D341Med (cell line): ENCODE measurements at regions not wholly inside any gene's neighbourhood (a gene's known extent, or its start where the extent isn't known, plus 50 kb on each side); places are given as distances from the start of the nearest gene placed in this dataset.
"Not testable (repeated sequence)": the region's sequence is repeated elsewhere in the genome, so short reads cannot be mapped to it uniquely, and the experiment has no call there.

Experiments used
- DNase-seq: peaks from one replicate; pipeline ENCODE4 v3.0.0; 2012; ENCODE audit warnings: low spot score

DNA sequence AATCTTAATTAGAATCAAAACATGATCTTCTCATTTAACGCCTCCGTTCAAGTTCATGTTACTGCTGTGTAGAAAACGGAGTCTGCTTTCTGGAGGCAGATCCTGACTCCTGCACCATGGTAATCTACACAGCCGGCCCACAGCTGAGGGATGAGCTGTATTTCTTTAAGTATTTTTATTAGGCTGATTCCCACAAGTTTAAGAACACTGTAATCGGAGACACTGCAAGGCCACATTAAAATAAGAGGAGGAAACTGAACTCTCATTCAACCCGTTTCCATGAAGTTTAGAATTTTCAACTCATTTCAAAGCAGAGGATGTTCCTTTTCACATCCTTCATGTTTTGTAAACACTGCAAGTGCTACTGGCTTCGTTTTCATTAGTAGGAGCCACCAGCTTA is 372.2 kb downstream of the NFIB start:
- DNase-seq, result no peak

DNA sequence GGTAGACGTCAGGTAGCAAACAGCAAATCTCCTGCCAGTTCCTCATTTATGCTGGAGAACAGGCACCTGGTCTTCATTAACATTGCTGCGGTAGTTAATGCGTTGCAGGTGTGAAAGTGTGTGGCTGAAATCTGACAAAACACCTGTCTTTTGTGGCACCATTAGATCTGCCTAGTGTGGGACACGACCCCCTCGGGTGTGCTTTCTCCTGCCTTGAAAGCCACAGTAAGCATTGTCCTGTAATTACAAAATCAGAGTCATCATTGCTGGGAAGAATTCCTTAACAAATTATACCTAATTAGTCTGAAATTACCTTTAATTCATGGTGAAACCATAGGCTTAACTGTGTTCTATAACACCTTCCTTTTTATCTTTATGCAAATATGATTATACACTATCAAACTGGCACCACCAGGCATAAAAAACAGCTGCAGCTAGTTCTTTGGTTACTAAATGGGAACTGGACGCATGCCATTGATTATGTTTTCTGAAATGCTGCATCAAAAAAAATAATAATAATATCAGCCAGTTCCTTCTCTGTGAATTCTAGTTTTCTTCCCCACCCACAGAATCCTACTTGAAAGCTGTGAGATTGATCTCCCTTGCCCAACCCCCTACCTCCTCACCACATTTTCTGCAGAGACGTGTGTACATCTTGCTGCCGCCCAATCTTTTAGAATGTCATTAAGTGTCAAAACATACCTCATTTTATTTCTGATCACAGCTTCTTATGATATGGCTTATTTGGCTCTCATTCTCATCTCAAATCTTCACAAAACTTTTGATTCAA is 374.0 kb downstream of the NFIB start:
- no peak for DNase-seq

GRCh38 chr9:13939134-13939533 is 374.8 kb downstream of the NFIB start:
- no peak for DNase-seq

GRCh38 chr9:13934416-13934815 is 379.5 kb downstream of the NFIB start:
- DNase-seq, result no peak

GRCh38 chr9:13933268-13933656 is 380.7 kb downstream of the NFIB start:
- DNase-seq, result no peak

DNA sequence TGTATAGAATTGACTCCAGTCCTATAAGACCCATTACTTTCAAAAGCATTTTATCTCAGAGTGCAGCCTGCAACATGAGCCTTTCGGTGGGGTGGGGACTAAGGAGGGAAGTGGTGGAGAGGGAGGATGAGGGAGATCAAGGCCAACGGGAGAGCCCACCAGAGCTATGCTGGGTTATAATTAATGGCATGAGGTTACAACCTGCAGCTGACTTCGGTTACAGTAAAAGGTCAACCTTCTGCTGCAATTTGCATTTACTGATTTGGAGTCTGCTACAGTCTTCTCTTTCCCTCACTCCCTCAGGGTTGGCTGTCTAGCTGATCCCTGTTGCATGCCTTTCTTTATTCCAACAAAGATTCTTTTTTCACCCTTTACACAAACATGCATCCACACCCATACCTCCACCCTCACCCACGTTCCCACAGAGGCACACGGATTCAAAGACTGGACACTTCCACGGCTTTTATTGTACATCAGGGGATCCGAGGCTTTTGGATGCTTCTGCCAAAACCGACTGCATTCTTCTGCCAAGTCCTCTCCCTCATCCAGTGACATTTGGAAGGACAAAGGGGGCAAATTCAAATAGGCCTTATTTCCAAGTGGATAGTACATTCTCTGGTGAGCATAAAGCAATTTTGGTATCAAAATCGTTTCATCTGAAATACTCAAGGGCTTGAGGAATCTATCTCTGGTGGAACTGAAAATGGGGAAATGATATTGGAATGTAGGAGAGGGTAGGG is 381.2 kb downstream of the NFIB start:
- DNase-seq, result no peak

DNA sequence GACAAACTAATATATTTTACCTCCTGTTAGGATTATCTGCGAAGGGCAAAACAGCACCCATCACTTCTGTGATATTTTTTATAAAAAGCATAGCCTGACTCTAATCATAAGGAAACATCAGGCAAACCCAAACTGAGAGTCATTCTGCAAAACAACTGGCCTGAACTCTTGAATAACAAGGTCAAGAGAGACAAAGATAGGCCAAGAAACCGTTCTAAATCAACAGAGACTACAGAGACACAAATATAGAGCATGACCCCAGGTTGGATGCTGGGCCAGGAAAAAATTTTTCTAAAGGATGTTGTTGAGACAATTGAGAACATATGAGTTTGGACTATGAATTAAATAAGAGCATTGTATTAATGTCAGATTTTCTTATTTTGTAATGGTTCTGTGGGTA is 384.9 kb downstream of the NFIB start:
- DNase-seq, result no peak

DNA sequence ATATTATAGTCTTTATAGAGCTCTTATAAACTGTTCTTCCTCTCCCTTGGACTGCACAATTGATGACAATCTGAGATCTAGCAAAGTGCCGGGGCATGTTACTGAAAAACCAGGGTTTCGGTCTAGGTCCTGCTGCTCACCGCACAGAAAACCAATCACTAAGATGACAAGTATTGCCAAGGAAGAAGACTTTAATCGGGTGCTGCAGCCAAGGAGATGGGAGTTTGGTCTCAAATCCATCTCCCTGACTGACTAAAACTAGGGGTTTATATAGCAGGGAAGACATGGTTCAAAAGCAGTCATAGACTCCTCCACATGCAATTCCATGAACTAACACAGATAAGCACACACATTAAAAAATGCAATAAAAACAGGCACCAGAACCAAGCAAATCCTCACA is 390.6 kb downstream of the NFIB start:
- no peak for DNase-seq

DNA sequence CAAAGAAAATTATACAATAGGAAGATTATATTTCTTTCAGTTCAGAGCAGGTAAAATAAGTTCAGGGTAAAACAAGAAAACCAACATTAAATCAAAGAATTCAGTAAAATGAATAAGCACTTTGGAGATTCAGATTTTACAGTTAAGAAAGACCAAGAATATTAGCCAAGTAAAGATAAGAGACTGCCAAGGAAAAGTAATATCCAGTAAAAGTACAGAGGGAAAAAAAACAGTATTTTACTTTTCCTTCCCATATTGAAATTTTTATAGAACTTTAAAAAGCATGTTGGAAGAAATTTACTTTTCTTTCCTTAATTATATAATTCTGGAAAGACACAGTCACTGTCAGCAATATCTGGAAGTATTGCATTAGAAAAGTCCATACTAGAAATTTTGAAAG is 393.4 kb downstream of the NFIB start:
- no peak for DNase-seq

DNA sequence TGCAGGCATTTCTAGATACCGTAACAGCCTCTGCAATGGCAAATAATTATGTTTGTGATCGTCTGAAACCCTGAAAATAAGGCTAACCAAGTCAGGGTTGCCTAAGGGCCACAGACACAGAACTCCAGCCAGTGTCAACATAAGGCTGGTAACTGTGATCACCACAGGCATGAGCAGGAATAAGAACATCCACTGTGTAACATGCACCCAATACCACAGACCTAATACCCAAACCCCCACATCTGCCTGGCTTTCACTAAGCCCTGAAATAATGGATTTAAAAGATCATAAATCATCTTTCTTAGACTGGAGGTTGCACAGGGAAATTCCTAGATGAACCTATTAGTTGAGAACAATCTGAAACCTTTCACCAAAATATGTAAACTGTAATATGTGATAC is 394.5 kb downstream of the NFIB start:
- no peak for DNase-seq

DNA sequence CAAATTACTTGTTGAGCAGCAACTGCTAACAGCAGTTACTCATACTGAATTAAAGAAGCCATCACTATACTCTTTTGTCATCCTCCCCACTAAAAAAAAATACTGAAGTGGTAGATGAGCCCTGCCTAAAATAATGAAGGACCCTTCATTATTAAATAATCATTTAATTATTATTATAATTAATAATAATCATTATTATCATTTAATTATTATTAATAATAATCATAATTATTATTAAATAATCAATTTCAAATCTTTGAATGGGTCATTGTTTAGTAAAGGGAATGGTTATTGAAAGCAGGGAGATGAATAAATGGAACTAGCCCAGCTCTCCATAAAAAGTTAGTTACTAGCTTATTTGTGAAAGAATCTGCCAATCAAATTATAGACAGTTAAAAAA is 396.4 kb downstream of the NFIB start:
- no peak for DNase-seq

DNA sequence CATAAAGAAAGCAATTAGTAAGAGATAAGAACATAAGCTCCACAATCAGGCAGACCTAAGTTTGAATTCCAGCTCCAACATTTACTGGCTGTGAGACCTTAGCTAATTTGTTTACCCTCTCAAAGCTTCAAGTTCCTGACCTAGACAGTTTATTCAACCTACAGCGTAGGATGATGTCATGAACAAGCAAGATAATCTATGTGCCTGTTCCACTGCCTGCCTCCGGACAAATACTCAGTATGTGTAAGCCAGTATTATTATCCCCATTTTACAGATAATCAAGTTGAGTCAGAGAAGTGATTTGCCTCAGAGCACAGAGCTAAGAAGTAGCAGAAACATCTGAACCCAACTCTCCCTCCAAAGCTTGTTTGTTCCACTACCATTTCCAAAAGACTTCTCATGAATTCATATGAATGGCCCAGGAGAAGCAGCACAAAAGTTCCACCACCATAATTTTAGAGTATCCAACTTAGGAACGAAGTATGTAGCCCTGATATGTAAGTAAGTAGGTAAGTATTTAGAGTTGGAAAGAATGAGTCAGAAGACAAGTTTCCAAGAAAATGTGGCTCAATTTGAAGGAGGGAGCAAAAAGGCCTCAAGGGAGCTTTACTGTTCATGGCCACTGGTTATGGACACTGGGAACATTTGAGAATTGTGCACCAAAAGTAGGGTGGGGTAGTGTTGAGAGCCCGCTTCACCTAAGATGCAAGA is 398.2 kb downstream of the NFIB start:
- no peak for DNase-seq

DNA sequence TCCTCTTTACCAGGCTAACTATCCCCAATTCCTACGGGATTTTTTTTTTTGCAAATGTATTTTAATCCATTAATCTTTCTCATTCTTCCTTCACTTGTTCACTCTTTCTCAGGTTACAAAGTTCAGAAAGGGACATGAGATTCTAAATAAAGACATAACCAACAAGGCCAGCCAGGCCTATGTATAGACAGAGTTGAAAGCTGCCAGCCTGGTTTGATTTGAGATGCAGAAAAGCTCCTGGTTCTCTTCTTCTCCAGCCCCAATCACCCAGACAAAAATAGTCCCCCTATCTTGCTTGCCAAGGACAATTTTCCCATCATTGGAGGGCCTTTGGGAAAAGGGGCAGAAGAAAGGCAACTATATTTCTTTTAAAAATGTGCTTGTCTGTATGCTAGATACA is 398.8 kb downstream of the NFIB start:
- DNase-seq, result no peak

GRCh38 chr9:13911473-13911872 is 402.5 kb downstream of the NFIB start:
- no peak for DNase-seq

GRCh38 chr9:13907842-13908241 is 406.1 kb downstream of the NFIB start:
- not testable (repeated sequence) for DNase-seq

- DNase-seq, result peak; percentile 27
Observed at GRCh38 chr9:13904746-13905145, 409.2 kb downstream of the NFIB start.

- no peak for DNase-seq
Observed at GRCh38 chr9:13904311-13904710, 409.6 kb downstream of the NFIB start.

GRCh38 chr9:13902286-13903066 is 411.5 kb downstream of the NFIB start:
- no peak for DNase-seq

DNA sequence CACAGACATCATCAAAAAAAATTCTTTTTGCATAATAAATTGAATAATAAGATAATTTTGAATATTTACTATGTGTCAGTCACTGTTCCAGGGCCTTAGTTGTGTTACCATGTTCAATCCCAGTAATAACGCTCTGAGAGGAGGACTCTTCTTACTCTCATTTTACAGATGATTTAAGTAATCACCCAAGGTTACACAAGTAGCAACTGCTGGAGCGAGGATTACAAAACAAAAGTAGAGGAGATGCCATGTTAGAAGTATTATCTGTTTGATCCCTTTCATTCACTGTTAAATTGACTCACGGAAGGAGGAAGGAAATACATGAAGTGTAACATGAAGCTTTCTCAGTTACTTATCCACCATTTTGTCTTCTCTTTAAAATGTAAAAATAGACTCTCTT is 412.8 kb downstream of the NFIB start:
- no peak for DNase-seq

DNA sequence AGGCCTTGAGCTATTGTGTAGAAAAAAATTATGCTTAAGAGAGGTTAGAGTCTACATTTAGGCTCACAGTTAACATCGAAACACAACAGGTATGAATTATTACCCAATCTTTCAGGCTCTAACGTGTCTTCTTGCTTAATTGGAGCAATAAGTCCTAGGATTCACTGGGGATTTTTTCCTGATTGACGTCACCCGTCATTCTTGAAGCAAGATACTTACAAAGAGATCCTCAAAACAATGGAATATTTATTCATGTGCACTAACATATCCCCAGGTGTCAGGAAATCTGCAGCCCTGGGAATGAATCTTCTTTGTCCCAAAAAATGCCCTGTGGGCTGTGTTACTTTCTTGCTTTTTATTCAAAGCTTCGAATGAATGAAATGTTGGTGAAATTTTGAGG is 413.5 kb downstream of the NFIB start:
- DNase-seq, result no peak

DNA sequence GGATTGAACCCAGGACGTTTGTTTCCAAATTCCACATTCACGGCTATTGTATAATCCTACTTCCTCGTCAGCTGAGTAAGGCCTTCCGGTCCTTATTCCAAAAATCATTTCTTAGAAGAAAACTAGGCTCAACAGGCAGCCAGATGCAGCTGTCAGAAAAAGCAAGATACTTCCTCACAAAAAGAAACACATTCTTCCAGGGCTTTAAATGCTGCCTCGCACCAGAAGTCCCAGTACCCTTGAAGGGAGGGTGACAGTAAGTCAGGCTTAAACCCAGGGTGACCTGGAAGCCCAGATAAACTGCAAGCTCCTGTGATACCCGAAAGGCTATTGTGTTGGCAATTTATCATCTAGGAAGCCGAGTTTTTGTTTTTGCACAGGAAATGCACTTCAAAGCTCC is 414.0 kb downstream of the NFIB start:
- DNase-seq, result no peak

DNA sequence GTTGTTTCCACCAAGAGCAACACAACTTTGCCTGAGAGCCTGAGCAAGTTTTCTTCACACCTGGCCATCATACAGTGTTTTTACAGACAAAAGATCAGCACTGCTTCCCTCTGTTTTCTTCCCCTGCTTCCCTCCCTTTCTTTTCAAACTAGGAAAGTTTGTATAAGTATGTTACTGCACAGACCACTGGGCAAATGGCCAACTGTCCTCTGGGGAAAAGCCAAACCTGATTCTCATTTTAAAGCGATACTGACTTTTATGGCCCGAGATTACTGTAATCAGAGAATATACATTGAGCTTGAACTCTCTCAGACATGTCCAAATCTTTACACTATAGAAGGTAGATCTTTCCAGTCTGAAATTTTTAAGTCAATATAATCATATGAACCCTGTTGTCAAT is 415.0 kb downstream of the NFIB start:
- no peak for DNase-seq
